Right renal cortex interstitium (tissue), 3 donors: ENCODE measurements at regions not wholly inside any gene's neighbourhood (a gene's known extent, or its start where the extent isn't known, plus 50 kb on each side); places are given as distances from the start of the nearest gene placed in this dataset.

Experiments used
- DNase-seq, 3 donors: peaks; one replicate each; pipeline ENCODE4 v3.0.0-alpha.2; 2013; ENCODE audit warnings: low read depth in 3 of 3, low spot score in 2 of 3

- no peak for DNase-seq
These were observed 82.1 kb upstream of the LRRC7 start for GRCh38 chr1:69485616-69486015.

DNA sequence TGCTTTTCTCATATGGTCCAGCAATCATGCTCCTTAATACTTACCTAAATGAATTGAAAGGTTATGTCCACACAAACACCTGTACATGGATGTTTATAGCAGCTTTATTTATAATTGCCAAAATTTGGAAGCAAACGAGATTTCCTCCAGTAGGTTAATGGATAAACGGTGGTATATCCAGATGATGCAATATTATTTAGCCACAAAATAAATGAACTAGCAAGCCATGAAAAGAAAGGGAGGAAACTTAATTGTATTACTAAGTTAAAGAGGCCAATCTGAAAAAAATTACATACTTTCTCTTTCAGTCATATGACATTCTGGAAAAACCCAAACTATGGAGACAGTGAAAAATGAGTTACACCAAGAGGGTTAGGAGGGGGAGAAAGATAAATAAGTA lies 76.3 kb upstream of the LRRC7 start:
- DNase-seq, result no peak

DNA sequence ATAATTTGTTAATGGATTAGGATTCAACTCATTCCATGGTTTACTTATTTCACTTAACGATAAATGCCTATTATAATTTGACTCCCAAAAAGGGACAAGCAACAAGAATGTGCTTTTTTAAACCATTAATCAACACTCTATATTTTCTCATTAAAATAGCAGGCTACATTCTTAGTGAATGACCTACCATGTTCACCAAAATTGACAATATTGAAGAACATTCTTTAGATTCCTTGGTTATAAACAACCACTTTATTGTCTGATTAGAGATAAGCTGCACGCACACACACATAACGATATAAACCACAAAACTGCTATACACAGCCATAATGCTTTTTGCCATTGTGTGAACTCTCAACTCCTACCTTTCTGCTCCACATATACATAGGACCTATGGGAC lies 75.4 kb upstream of the LRRC7 start:
- no peak for DNase-seq

DNA sequence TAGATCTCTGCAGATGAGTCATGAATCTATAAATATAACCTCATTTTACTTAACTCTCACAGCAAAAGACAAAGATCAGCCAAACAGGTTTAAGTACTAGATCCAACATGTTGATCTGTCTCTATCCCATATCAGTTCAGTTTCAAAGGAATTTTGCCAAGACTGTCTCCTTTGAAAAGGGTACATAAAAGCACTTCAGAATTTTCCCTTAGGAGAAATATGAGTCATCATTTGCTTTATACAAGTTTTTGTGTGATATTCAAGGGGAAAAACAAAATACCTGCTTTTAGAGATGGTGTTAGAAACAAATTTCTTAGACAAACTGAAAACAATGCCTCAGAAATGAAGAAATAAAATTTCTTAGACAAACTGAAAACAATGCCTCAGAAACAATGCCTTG lies 73.5 kb upstream of the LRRC7 start:
- no peak for DNase-seq

DNA sequence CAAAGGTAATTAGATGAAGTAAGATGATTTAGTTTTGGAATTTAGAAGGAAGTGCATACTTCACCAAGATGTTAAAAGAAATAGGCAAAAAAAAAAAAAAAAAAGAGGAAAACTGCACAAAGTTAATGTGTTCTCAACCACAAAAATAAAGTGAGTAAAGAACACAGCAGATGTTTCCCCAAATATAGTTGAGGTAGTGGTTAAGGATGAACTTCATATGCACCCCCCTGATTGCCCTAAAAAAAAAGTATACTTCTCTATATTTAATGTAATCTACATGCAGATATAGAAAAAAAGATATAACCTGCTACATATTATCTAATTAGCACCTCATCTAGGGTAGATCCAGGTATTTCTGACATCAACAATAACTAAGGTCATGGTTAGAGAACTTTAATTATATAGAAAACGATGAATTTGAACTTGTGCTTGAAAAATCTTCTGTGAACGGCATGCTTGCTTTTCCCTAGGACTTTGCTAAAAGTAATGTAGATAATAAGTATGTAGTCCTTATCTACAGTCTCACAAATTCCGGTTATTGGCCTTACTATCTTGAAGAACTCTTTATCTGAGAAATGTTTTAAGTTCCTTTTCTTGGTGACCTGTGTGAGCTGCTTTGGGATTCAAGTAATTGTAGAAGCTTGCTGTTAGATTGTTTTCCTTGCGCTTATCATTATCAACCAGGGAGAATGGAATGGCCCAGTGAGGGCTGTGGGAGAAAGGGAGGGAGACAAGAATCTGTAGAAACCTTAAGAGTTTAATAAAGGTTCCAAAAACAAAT lies 70.1 kb upstream of the LRRC7 start:
- DNase-seq, result no peak

DNA sequence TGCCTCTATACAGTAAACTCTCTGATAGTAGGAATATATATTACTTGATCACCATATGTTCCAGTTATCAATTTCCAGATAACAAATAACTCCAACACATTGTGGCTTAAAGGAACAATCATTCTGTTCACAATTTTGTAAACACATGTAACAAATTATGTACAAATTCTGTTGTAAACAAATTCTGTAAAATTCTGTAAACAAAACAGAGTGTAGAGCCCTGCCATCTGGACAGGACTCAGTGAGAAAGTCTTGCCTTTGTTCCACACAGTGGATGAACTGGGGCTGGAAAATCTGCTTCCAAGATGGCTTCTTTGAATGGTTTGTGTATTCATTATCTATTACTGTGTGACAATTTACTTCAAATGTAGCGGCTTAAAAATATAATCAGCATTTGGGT lies 69.0 kb upstream of the LRRC7 start:
- DNase-seq, result no peak

DNA sequence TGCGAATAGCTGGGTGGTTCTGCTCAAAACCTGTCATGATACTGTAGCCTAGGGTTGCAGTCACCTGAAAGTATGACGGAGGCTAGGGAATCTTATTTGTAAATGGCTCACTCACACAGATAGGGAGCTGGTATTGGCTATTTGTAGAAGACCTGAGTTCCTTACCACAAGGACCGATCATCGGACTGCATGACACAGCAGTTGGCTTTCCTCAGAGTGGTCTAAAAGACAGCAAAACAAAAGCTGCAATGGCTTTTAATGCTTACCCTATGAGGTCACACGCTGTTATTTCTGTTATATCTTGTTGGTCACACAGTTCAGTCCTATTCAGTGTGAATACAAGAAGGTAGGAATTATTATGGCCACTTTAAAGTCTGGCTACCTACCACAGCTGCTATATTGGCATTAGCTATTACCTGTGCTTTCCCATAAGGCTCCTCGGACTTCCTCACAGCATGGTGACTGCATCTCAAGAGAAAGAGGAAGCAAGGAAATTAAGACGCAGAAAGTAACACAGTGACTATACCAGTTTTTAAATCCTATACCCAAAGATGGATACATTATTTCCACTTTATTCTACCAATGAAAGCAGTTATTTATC lies 68.4 kb upstream of the LRRC7 start:
- DNase-seq, result no peak

- DNase-seq, result no peak
These were observed 64.7 kb upstream of the LRRC7 start for GRCh38 chr1:69502991-69503390.

- DNase-seq, result no peak
These were observed 62.9 kb upstream of the LRRC7 start for GRCh38 chr1:69504730-69505252.

DNA sequence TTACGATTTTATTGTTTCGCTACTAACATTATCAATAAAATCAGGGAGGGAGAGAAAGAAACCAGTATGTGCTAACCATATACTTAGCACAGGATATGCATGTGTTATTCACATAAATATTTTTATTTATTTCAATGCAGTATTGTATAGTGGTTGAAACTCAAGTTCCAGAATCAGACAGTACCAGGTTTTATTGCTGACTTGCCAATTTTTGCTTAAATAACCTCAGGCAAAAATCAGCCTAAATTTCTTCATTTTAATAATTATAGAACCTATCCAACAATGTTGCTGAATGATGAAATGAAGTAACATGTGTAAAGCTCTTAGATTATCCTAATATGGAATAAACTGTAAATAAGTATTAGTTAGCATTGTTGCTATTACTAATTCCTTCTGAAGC lies 61.4 kb upstream of the LRRC7 start:
- no peak for DNase-seq

GRCh38 chr1:69506721-69507120 lies 61.0 kb upstream of the LRRC7 start:
- no peak for DNase-seq

DNA sequence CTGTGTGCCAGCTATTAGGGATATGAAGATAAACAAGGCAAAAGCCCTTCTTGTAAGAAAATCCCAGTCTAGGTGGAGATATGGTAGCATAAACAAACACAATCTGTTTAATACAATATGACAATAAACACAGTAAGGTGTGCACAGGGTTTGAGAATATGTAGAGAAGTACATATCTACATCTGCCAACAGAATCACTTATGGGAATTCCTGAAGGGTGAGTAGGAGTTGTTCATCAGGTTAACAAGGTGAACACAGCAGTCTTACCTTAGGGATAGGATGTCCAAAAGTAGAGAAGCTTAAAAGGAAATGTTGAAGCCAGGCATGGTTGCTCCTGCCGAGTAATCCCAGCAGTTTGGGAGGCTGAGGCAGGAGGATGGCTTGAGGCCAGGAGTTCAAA lies 57.7 kb upstream of the LRRC7 start:
- no peak for DNase-seq

DNA sequence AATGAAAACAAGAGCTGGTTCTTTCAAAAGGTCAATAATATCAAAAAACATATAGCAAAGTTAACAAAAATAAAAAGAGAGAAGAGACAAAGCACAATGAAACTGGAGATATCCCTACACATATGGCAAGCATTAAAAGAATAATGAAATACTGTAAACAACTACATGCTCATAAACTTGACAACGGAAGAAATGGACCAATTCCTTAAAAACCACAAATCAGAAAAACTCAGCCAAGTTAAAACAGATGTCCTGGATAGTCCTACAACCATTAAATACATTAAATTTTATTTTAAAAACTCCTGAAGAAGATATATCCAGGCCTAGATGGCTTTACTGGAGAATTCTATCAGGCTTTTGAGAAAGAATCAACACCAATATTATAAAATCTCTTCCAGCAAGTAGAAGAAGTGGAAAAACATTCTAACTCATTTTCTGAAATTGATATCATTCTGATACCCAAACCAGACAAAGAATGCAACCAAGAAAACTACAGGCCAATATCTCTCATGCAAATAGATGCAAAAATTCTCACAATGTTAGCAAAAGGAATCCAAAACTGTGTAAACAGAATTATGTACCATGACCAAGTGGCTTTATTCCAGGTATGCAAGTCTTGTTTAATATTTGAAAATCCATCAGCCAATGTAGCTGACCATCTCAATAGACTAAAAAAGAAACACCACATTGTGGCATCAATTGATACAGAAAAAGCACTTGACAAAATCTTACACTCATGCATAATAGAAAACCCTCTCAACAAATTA lies 56.1 kb upstream of the LRRC7 start:
- no peak for DNase-seq

DNA sequence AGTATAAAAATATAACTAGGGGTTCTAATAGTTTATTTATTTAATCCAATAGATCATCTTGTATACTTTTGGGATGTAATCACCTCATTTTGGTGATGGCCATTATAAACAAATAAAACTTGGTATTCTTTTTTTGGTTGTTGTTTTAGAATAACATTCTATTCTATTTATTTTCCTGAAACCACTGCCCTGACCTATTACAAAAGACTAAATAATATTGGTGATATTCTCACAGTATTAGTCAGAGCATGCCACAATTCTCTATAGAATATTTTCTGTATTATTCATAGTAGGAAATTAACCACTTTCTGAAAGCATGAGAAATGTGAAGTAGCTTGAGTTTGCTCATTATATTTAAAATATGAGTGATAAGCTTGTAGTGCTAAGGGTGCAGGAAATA lies 54.1 kb upstream of the LRRC7 start:
- DNase-seq, result no peak
